HG02885 (cell line): ENCODE measurements at regions not wholly inside any gene's neighbourhood (a gene's known extent, or its start where the extent isn't known, plus 50 kb on each side); places are given as distances from the start of the nearest gene placed in this dataset.

Experiments used
- ATAC-seq: cut with Tn5 transposase; IDR thresholded peaks from one replicate; pipeline ENCODE4 v1.9.1; 2021; ENCODE audit warnings: mild to moderate bottlenecking; ENCODE audit not compliant: unreplicated experiment, poor library complexity

GRCh38 chr16:73515616-73516015, 467.7 kb upstream of the ZFHX3 start:
- ATAC-seq, result no peak

- ATAC-seq, result no peak
Observed at GRCh38 chr16:73510852-73511251, 462.9 kb upstream of the ZFHX3 start.

- ATAC-seq, result no peak
Observed at GRCh38 chr16:73506568-73507056, 458.7 kb upstream of the ZFHX3 start.

GRCh38 chr16:73505577-73505976, 457.6 kb upstream of the ZFHX3 start:
- no peak for ATAC-seq

- ATAC-seq, result no peak
Observed at GRCh38 chr16:73504591-73505575, 457.0 kb upstream of the ZFHX3 start.

- ATAC-seq, result no peak
Observed at GRCh38 chr16:73503093-73503492, 455.2 kb upstream of the ZFHX3 start.

- ATAC-seq, result no peak
Observed at GRCh38 chr16:73499276-73499675, 451.3 kb upstream of the ZFHX3 start.

GRCh38 chr16:73485880-73486279, 438.0 kb upstream of the ZFHX3 start:
- ATAC-seq, result no peak

- no peak for ATAC-seq
Observed at GRCh38 chr16:73483934-73484711, 436.2 kb upstream of the ZFHX3 start.

- no peak for ATAC-seq
Observed at GRCh38 chr16:73483076-73483791, 435.3 kb upstream of the ZFHX3 start.

GRCh38 chr16:73482310-73482709, 434.4 kb upstream of the ZFHX3 start:
- no peak for ATAC-seq

- no peak for ATAC-seq
Observed at GRCh38 chr16:73480381-73480780, 432.5 kb upstream of the ZFHX3 start.

GRCh38 chr16:73473713-73474112, 425.8 kb upstream of the ZFHX3 start:
- no peak for ATAC-seq

GRCh38 chr16:73464834-73465233, 416.9 kb upstream of the ZFHX3 start:
- ATAC-seq, result no peak

GRCh38 chr16:73459586-73459985, 411.7 kb upstream of the ZFHX3 start:
- no peak for ATAC-seq

- ATAC-seq, result no peak
Observed at GRCh38 chr16:73457851-73458250, 409.9 kb upstream of the ZFHX3 start.

GRCh38 chr16:73448970-73449369, 401.0 kb upstream of the ZFHX3 start:
- ATAC-seq, result no peak

- no peak for ATAC-seq
Observed at GRCh38 chr16:73447846-73448245, 399.9 kb upstream of the ZFHX3 start.

- no peak for ATAC-seq
Observed at GRCh38 chr16:73434621-73435020, 386.7 kb upstream of the ZFHX3 start.

- no peak for ATAC-seq
Observed at GRCh38 chr16:73433731-73434307, 385.9 kb upstream of the ZFHX3 start.
